C1 segment of cervical spinal cord (tissue), 14 donors: ENCODE measurements at regions not wholly inside any gene's neighbourhood (a gene's known extent, or its start where the extent isn't known, plus 50 kb on each side); places are given as distances from the start of the nearest gene placed in this dataset.

Source experiments
- DNase-seq, 14 donors: peaks; one replicate each; lab custom pipeline; 2025; lab: John Stamatoyannopoulos, UW

- peak in 7 of 14 donors; percentile 10 to 55 (median 24) for DNase-seq
Measured at GRCh38 chr13:79782541-79783205, 301.7 kb downstream of the NDFIP2 start.

- no peak for DNase-seq
Measured at GRCh38 chr13:79781829-79782540, 301.0 kb downstream of the NDFIP2 start.

GRCh38 chr13:79780240-79780639 is 299.3 kb downstream of the NDFIP2 start:
- no peak for DNase-seq

- DNase-seq = peak in 2 of 14 donors; percentile 3 to 7
Measured at GRCh38 chr13:79779761-79780160, 298.8 kb downstream of the NDFIP2 start.

- no peak for DNase-seq
Measured at GRCh38 chr13:79778741-79779460, 297.9 kb downstream of the NDFIP2 start.

- no peak for DNase-seq
Measured at GRCh38 chr13:79777504-79777903, 296.5 kb downstream of the NDFIP2 start.

- no peak for DNase-seq
Measured at GRCh38 chr13:79776531-79777295, 295.8 kb downstream of the NDFIP2 start.

GRCh38 chr13:79775830-79776229 is 294.9 kb downstream of the NDFIP2 start:
- peak in 2 of 14 donors; percentile 1 to 51 for DNase-seq

- DNase-seq = no peak
Measured at GRCh38 chr13:79772811-79773210, 291.9 kb downstream of the NDFIP2 start.

GRCh38 chr13:79771493-79771892 is 290.5 kb downstream of the NDFIP2 start:
- no peak for DNase-seq

GRCh38 chr13:79770056-79770455 is 289.1 kb downstream of the NDFIP2 start:
- DNase-seq = no peak

- no peak for DNase-seq
Measured at GRCh38 chr13:79767126-79767525, 286.2 kb downstream of the NDFIP2 start.

- no peak for DNase-seq
Measured at GRCh38 chr13:79765331-79765730, 284.4 kb downstream of the NDFIP2 start.

GRCh38 chr13:79749984-79750551 is 269.1 kb downstream of the NDFIP2 start:
- peak in 1 of 14 donors; percentile 81 for DNase-seq

- no peak for DNase-seq
Measured at GRCh38 chr13:79749566-79749965, 268.6 kb downstream of the NDFIP2 start.

- DNase-seq = peak in 1 of 14 donors; percentile 51
Measured at GRCh38 chr13:79745081-79745480, 264.1 kb downstream of the NDFIP2 start.

GRCh38 chr13:79742923-79743322 is 262.0 kb downstream of the NDFIP2 start:
- no peak for DNase-seq

- no peak for DNase-seq
Measured at GRCh38 chr13:79740991-79741390, 260.0 kb downstream of the NDFIP2 start.

GRCh38 chr13:79736356-79736755 is 255.4 kb downstream of the NDFIP2 start:
- DNase-seq = no peak

GRCh38 chr13:79735228-79735627 is 254.3 kb downstream of the NDFIP2 start:
- no peak for DNase-seq

GRCh38 chr13:79727086-79727485 is 246.1 kb downstream of the NDFIP2 start:
- DNase-seq = no peak
